Choroid plexus epithelial cell (primary cell): ENCODE measurements at regions not wholly inside any gene's neighbourhood (a gene's known extent, or its start where the extent isn't known, plus 50 kb on each side); places are given as distances from the start of the nearest gene placed in this dataset.
A peak's percentile ranks its signal among the peaks of the same experiment; 100 is the strongest.

Source experiments
- DNase-seq: peaks from one replicate; pipeline ENCODE4 v3.0.0-alpha.2; 2010; ENCODE audit warnings: low read depth
- H3K4me3 ChIP-seq: 2 replicates; pipeline ENCODE4 v1.5.1; 2011; ENCODE audit warnings: low read depth, mild to moderate bottlenecking, control low read depth, low read length, moderate library complexity
- TF ChIP-seq, protein P1 (sequence below): conservative IDR thresholded peaks from 2 replicates; pipeline ENCODE4 v1.5.1; 2011; ENCODE audit warnings: low read depth, mild to moderate bottlenecking, control low read depth, inconsistent platforms, low read length, moderate library complexity

DNA sequence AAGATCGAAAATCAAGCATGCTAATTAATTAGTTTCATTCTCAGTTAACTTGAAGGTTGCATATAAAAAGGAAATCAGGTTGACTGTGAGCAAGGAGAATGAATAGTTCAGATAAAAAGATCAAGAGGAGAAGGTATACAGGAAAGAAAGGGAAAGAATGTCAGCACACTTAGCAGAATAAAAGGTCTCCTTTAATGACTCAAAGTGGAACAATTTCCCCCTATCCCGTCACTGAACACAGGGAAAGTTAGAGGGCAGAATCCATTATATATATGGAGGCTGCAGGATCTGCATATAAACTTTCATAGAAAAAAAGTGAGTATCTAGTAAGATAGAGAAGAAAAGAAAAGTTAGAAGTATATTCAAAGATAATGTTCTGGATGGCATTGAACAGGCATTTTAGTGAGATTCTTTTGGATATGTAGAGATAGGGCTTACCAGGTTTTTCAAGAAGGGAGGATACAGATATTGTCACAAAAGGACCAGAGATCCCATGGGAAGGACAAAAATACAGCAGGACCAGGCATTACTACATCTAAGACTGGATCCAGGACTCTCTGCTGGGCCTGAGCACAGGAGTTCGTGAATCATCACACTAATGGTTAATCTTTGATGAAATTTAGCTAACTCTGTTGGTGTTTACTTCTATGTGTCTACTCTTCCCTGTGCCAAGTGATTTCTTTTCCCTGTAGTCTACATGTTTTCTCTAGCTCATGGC is 988.2 kb upstream of the ARRDC3 start:
- DNase-seq = no peak
- H3K4me3 ChIP-seq = no peak overlapping the region
- TF ChIP-seq, protein P1, sequence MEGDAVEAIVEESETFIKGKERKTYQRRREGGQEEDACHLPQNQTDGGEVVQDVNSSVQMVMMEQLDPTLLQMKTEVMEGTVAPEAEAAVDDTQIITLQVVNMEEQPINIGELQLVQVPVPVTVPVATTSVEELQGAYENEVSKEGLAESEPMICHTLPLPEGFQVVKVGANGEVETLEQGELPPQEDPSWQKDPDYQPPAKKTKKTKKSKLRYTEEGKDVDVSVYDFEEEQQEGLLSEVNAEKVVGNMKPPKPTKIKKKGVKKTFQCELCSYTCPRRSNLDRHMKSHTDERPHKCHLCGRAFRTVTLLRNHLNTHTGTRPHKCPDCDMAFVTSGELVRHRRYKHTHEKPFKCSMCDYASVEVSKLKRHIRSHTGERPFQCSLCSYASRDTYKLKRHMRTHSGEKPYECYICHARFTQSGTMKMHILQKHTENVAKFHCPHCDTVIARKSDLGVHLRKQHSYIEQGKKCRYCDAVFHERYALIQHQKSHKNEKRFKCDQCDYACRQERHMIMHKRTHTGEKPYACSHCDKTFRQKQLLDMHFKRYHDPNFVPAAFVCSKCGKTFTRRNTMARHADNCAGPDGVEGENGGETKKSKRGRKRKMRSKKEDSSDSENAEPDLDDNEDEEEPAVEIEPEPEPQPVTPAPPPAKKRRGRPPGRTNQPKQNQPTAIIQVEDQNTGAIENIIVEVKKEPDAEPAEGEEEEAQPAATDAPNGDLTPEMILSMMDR = no peak

DNA sequence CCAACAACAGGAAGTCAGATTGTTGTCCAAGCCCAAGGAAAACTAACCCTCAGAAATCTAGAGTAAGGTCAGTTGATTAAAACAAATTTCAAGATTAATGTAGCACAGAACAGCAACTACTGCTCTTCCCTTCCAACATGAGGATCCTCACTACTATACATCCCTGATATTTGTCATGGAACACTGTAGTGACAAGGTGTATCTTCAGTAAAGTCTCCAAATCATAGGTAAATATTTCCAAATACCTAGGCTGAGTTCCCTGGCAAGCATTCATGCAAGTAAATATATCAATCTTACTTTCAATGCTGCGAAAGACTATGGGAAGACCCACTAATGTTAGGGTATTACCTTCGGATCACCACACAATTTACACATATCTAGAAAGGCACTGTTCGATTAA is 986.9 kb upstream of the ARRDC3 start:
- TF ChIP-seq, protein P1 = no peak
- no peak overlapping the region for H3K4me3 ChIP-seq
- DNase-seq = no peak

DNA sequence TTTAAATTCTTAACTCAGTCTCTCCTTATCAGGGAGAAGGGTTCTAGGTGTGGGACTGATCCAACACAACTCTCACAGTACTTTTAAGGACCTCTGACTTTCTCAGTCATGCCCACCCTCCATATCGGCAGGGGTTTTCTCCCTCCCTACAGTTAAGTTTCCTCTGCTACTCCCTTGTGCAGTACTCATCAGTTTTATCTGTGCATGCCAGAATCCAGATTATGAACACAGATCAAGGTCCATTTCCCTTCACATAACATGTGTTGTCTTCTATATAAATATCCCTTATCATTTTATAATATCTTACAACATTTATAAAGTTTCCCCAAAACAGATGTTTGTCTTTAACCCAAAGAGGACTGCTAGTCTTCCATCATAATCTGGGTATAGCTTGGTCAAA is 986.5 kb upstream of the ARRDC3 start:
- TF ChIP-seq, protein P1 = no peak
- no peak overlapping the region for H3K4me3 ChIP-seq
- DNase-seq = no peak

DNA sequence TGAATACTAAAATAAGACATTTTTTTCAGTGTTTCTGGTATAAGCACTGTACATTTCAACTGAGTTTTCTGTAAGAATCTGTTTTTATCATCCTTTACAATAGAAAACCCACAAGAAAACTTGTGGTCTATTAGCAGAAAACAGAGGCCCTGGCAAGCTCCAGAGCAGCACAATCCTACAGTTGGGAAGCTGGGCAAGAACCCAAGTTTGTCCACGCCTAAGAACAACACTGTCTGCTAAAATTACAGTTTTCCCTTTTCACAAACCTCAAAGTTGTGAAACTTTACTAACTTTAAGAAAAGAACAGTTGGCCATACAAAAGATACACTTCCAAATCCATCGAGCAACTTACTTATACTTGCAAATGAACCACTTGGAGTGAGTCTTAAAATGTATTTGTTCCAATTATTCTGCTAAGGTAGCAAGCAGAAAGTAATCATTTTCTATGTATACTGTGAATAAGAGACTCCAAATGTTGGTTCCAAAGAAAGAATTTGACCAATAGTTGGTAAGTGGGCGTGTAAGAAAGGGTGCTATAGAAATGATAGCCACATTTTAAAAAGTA is 982.0 kb upstream of the ARRDC3 start:
- TF ChIP-seq, protein P1 = no peak
- DNase-seq = peak; percentile 74
- H3K4me3 ChIP-seq = no peak overlapping the region

DNA sequence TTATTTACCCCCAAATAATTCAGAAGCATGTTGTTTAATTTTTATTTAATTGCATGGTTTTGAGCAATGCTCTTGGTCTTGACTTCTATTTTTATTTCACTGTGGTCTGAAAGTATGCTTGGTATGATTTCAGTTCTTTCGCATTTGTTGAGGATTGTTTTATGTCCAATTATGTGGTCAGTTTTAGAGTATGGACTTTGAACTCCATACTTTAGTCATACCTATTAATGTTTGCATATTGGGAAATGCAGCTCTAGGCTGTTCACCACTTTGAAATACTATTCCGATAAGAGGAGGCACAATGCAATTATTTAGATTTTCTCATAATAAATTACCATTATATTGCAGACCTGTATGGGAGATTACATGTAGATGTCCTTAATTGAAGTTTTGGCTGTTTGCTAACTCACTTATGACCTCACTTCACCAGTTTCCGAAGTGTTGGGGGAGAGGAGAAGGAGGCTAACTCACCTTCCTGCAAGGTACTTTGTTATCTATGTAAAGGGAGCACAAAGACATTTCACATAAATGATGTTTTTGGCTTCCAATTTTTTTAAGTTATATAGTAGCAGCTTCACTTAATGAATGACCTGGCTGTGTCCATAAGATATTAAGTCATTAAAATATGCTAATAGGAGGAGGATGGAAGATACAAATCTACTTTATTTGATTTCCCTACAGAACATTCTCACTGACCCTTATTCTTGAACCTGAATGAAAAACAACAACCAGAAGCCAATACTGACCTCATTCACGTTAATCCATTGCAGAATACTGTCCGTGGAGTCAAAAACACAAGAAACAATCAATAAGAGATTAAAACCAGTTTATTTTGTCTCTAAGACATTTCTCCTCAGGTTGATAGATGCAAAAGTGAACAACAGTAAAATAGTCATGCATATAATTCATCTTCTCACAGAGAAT is 970.3 kb upstream of the ARRDC3 start:
- H3K4me3 ChIP-seq = no peak overlapping the region
- DNase-seq = peak; percentile 86
- TF ChIP-seq, protein P1 = no peak

DNA sequence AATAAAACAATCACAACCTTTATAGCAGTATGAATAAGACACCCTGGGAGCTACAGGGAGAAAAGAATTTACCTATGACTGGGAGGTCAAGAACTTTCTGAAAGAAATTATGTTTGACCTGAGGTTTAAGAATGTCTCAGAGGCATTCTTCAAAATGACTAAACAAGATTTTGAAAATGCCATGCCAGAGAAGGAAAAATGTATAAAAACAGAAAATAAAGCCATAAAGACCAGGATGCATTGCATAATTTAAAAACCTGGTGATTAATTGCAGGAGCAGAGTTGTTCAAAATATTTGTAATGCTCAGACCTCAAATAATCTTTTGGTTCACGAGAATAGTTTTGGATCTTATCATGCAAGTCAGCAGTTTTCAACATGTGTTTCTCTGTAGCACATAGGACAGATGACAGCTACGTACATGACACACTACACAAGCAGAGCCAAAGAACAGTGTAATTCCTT is 954.7 kb upstream of the ARRDC3 start:
- DNase-seq = peak; percentile 73
- TF ChIP-seq, protein P1 = no peak
- no peak overlapping the region for H3K4me3 ChIP-seq
